ENCODE measurements at regions not wholly inside any gene's neighbourhood (a gene's known extent, or its start where the extent isn't known, plus 50 kb on each side); places are given as distances from the start of the nearest gene placed in this dataset.

DNA sequence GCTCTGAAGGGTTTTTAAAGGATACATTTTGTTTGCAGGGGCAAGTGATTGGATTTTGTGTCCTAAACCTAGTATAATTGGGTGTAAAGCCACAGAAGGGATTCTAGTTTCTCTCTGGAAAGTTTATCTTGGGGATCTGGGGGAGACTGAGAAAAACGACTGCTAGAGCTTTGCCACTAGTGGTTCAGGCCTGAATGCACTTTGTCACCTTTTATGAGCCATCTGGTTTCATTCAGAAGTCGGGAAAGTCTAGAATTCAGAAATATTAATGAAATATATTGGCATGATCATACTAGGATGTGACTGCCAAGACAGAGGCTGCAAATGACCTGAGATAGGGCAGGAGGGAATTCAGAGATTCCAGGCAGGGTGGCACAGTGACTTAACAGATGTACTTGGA is 111.5 kb upstream of the KCNK2 start:
- Histone ChIP-seq H4K8ac (ENCODE audit: extremely low read depth, insufficient read depth, low read length) (no peak overlapping the region), H3K23ac (ENCODE audit: insufficient read length) (no peak overlapping the region), H3K36me3 (ENCODE audit: control insufficient read depth in 2 of 4, insufficient read depth in 4 of 4, low read length in 3 of 4) (no peaks in the 10 kb centered on the region), H3K18ac (ENCODE audit: extremely low read depth, low read length) (no peak overlapping the region), H3K27me3 (replicated peaks in 1 of 4; ENCODE audit: control insufficient read depth in 3 of 4, extremely low read depth in 1 of 4, insufficient read depth in 3 of 4, low read length in 3 of 4) (no peaks in the 10 kb centered on the region), H3K27ac (ENCODE audit: low read depth, low read length) (no peak overlapping the region), H3K14ac (ENCODE audit: insufficient read length) (no peak overlapping the region), H3K4me2 (ENCODE audit: insufficient read depth in 1 of 2, low read depth in 2 of 2, low read length in 2 of 2) (no peak overlapping the region), H2BK20ac (ENCODE audit: low read length) (no peak overlapping the region), H2AK5ac (ENCODE audit: low read depth, low read length) (no peak overlapping the region), H3K4me1 (replicated peaks in 1 of 4; ENCODE audit: control insufficient read depth in 3 of 4, insufficient read depth in 4 of 4, low read length in 3 of 4) (peaks cover 0 to 5% (median 1%) of the 10 kb centered on the region in 4 experiments; a peak in 2 of 7 replicates), H2BK5ac (ENCODE audit: low read depth, low read length) (no peak overlapping the region), H3K79me2 (ENCODE audit: control insufficient read depth in 1 of 2, insufficient read depth in 2 of 2, low read length in 2 of 2) (no peaks in the 10 kb centered on the region), H3K9me3 (ENCODE audit: insufficient read depth in 2 of 2, low read depth in 1 of 2, low read length in 1 of 2) (no peaks in the 10 kb centered on the region), H4K20me1 (replicated peaks in 1 of 2; ENCODE audit: control insufficient read depth in 1 of 2, insufficient read depth in 2 of 2, low read length in 2 of 2) (no peaks in the 10 kb centered on the region), H2BK12ac (ENCODE audit: low read depth, low read length) (no peak overlapping the region), H2BK120ac (replicated peaks; ENCODE audit: low read depth, low read length) (no peak overlapping the region), H3K56ac (replicated peaks; ENCODE audit: insufficient read length, low read depth, low read length) (no peak overlapping the region), H2AFZ (ENCODE audit: low read length) (no peak overlapping the region), H2BK15ac (ENCODE audit: low read length) (no peak overlapping the region), H3K9ac (replicated peaks in 1 of 4; ENCODE audit: extremely low read depth in 1 of 4, low read depth in 3 of 4, low read length in 3 of 4) (no peak overlapping the region), H4K5ac (ENCODE audit: insufficient read length, low read depth, low read length) (no peak overlapping the region), H3K23me2 (ENCODE audit: low read depth, low read length) (no peaks in the 10 kb centered on the region), H4K91ac (replicated peaks; ENCODE audit: insufficient read length, low read length) (no peak overlapping the region), H3K4me3 (ENCODE audit: extremely low read depth in 1 of 4, insufficient read depth in 2 of 4, low read depth in 3 of 4, low read length in 4 of 4) (no peak overlapping the region), H3K4ac (replicated peaks; ENCODE audit: insufficient read length, low read depth, low read length) (no peak overlapping the region), H3K79me1 (ENCODE audit: low read depth, low read length) (no peaks in the 10 kb centered on the region)
- DNase-seq (ENCODE audit: low read depth in 1 of 2, low spot score in 2 of 2) (no peak), FAIRE-seq (no peak)
- CTCF ChIA-PET (ENCODE audit: partially characterized antibody) = interaction anchor here (1.0 to 1.5 kb wide), 2 partner anchors 19 to 44 kb away, joined by 3 to 5 read pairs; no protein-coding TSS in a partner anchor
- POLR2A ChIA-PET (ENCODE audit: partially characterized antibody) = no interaction called here
- 92% methylated on average over 2 of the region's 2 CpGs; no CpG with 5 or more reads in 1 of the 2 experiments for WGBS, 2 experiments (ENCODE audit: extremely low coverage in 1 of 2, insufficient coverage in 1 of 2, insufficient read length in 1 of 2, insufficient replicate concordance in 2 of 2, low coverage in 1 of 2, low lambda C conversion rate in 2 of 2, missing lambda C conversion rate in 1 of 2)
- TF ChIP-seq, protein P1, sequence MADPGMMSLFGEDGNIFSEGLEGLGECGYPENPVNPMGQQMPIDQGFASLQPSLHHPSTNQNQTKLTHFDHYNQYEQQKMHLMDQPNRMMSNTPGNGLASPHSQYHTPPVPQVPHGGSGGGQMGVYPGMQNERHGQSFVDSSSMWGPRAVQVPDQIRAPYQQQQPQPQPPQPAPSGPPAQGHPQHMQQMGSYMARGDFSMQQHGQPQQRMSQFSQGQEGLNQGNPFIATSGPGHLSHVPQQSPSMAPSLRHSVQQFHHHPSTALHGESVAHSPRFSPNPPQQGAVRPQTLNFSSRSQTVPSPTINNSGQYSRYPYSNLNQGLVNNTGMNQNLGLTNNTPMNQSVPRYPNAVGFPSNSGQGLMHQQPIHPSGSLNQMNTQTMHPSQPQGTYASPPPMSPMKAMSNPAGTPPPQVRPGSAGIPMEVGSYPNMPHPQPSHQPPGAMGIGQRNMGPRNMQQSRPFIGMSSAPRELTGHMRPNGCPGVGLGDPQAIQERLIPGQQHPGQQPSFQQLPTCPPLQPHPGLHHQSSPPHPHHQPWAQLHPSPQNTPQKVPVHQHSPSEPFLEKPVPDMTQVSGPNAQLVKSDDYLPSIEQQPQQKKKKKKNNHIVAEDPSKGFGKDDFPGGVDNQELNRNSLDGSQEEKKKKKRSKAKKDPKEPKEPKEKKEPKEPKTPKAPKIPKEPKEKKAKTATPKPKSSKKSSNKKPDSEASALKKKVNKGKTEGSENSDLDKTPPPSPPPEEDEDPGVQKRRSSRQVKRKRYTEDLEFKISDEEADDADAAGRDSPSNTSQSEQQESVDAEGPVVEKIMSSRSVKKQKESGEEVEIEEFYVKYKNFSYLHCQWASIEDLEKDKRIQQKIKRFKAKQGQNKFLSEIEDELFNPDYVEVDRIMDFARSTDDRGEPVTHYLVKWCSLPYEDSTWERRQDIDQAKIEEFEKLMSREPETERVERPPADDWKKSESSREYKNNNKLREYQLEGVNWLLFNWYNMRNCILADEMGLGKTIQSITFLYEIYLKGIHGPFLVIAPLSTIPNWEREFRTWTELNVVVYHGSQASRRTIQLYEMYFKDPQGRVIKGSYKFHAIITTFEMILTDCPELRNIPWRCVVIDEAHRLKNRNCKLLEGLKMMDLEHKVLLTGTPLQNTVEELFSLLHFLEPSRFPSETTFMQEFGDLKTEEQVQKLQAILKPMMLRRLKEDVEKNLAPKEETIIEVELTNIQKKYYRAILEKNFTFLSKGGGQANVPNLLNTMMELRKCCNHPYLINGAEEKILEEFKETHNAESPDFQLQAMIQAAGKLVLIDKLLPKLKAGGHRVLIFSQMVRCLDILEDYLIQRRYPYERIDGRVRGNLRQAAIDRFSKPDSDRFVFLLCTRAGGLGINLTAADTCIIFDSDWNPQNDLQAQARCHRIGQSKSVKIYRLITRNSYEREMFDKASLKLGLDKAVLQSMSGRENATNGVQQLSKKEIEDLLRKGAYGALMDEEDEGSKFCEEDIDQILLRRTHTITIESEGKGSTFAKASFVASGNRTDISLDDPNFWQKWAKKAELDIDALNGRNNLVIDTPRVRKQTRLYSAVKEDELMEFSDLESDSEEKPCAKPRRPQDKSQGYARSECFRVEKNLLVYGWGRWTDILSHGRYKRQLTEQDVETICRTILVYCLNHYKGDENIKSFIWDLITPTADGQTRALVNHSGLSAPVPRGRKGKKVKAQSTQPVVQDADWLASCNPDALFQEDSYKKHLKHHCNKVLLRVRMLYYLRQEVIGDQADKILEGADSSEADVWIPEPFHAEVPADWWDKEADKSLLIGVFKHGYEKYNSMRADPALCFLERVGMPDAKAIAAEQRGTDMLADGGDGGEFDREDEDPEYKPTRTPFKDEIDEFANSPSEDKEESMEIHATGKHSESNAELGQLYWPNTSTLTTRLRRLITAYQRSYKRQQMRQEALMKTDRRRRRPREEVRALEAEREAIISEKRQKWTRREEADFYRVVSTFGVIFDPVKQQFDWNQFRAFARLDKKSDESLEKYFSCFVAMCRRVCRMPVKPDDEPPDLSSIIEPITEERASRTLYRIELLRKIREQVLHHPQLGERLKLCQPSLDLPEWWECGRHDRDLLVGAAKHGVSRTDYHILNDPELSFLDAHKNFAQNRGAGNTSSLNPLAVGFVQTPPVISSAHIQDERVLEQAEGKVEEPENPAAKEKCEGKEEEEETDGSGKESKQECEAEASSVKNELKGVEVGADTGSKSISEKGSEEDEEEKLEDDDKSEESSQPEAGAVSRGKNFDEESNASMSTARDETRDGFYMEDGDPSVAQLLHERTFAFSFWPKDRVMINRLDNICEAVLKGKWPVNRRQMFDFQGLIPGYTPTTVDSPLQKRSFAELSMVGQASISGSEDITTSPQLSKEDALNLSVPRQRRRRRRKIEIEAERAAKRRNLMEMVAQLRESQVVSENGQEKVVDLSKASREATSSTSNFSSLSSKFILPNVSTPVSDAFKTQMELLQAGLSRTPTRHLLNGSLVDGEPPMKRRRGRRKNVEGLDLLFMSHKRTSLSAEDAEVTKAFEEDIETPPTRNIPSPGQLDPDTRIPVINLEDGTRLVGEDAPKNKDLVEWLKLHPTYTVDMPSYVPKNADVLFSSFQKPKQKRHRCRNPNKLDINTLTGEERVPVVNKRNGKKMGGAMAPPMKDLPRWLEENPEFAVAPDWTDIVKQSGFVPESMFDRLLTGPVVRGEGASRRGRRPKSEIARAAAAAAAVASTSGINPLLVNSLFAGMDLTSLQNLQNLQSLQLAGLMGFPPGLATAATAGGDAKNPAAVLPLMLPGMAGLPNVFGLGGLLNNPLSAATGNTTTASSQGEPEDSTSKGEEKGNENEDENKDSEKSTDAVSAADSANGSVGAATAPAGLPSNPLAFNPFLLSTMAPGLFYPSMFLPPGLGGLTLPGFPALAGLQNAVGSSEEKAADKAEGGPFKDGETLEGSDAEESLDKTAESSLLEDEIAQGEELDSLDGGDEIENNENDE (IDR thresholded peaks at IDR 0.05; ENCODE audit: insufficient replicate concordance, low read length) = no peak
